SK-N-SH (cell line): ENCODE measurements at regions not wholly inside any gene's neighbourhood (a gene's known extent, or its start where the extent isn't known, plus 50 kb on each side); places are given as distances from the start of the nearest gene placed in this dataset.

Experiments used
- CTCF ChIA-PET: fragments of 300-600, 350-600 bp; formaldehyde crosslinking; extraction: SDS; loops from one replicate; lab custom pipeline; 2021; lab: Yijun Ruan, JAX
- POLR2A ChIA-PET: fragments of 350-600 bp; sonication (Branson Sonifier 250); formaldehyde crosslinking; extraction: SDS; loops from one replicate; lab custom pipeline; 2020; ENCODE audit warnings: antibody characterized with exemption, inconsistent platforms; lab: Yijun Ruan, JAX
- DNase-seq: peaks from one replicate; pipeline ENCODE4 v3.0.0; 2012
- H2AFZ ChIP-seq: fragments of 200-600 bp; sonication (generic); 2 replicates; pipeline ENCODE4 v1.8.1; 2016; ENCODE audit warnings: antibody characterized with exemption, mild to moderate bottlenecking, low read depth
- H3F3A ChIP-seq: fragments of 200-600 bp; sonication (generic); replicated peaks from 2 replicates; pipeline ENCODE3; 2016; ENCODE audit warnings: antibody characterized with exemption, mild to moderate bottlenecking; ENCODE audit not compliant: insufficient read depth
- H3K27ac ChIP-seq, 2 experiments: fragments of 200-500 bp in 1 of 2; fragments of 200-600 bp in 1 of 2; sonication (Bioruptor generic) in 1 of 2; sonication (generic), shearing (Covaris generic) in 1 of 2; 2 replicates each; pipeline versions ENCODE4 v1.5.1 to v1.6.1; 2014 to 2016; ENCODE audit warnings: low read depth in 2 of 2, inconsistent platforms in 1 of 2, low read length in 1 of 2, mild to moderate bottlenecking in 1 of 2, mixed read lengths in 1 of 2
- H3K27me3 ChIP-seq: fragments of 200-600 bp; sonication (generic), shearing (Covaris generic); 2 replicates; pipeline ENCODE4 v1.6.1; 2016; ENCODE audit warnings: mixed run types; ENCODE audit not compliant: insufficient read depth
- H3K36me3 ChIP-seq, 2 experiments: fragments of 200-500 bp in 1 of 2; fragments of 200-600 bp in 1 of 2; sonication (Bioruptor generic) in 1 of 2; sonication (generic) in 1 of 2; replicated peaks in 1 of 2; 2 replicates each; pipeline versions ENCODE3 to v1.5.1; 2014 to 2016; ENCODE audit warnings: low read length in 1 of 2, mild to moderate bottlenecking in 1 of 2; ENCODE audit not compliant: insufficient read depth in 2 of 2, control insufficient read depth in 1 of 2
- H3K4me1 ChIP-seq, 2 experiments: fragments of 200-500 bp in 1 of 2; fragments of 200-600 bp in 1 of 2; sonication (Bioruptor generic) in 1 of 2; sonication (generic), shearing (Covaris generic) in 1 of 2; 2 replicates each; pipeline versions ENCODE4 v1.5.1 to v1.6.1; 2014 to 2016; ENCODE audit warnings: low read depth in 1 of 2, low read length in 1 of 2, mixed run types in 1 of 2; ENCODE audit not compliant: insufficient read depth in 2 of 2, control insufficient read depth in 1 of 2
- H3K4me2 ChIP-seq: fragments of 200-600 bp; sonication (generic), shearing (Covaris generic); 2 replicates; pipeline ENCODE4 v1.6.1; 2017; ENCODE audit warnings: mixed run types
- H3K4me3 ChIP-seq, 2 experiments: fragments of 200-500 bp in 1 of 2; fragments of 200-600 bp in 1 of 2; sonication (Bioruptor generic) in 1 of 2; sonication (generic), shearing (Covaris generic) in 1 of 2; 2 replicates each; pipeline versions ENCODE4 v1.5.1 to v1.8.1; 2014 to 2016; ENCODE audit warnings: low read depth in 2 of 2, inconsistent platforms in 1 of 2, low read length in 1 of 2, mild to moderate bottlenecking in 1 of 2, mixed read lengths in 1 of 2, moderate library complexity in 1 of 2
- H3K79me2 ChIP-seq: fragments of 200-600 bp; sonication (generic); 2 replicates; pipeline ENCODE4 v1.8.1; 2017; ENCODE audit warnings: mild to moderate bottlenecking; ENCODE audit not compliant: insufficient read depth
- H3K9ac ChIP-seq: fragments of 200-600 bp; sonication (generic); 2 replicates; pipeline ENCODE4 v1.6.1; 2017; ENCODE audit warnings: mixed run types
- H3K9me2 ChIP-seq: fragments of 200-600 bp; sonication (generic); 2 replicates; pipeline ENCODE4 v1.6.1; 2017; ENCODE audit warnings: mixed run types
- H3K9me3 ChIP-seq: fragments of 200-600 bp; sonication (generic); 2 replicates; pipeline ENCODE4 v1.6.1; 2017; ENCODE audit warnings: mixed run types, mild to moderate bottlenecking, moderate library complexity
- H4K20me1 ChIP-seq: fragments of 200-600 bp; sonication (generic); 2 replicates; pipeline ENCODE4 v1.6.1; 2017; ENCODE audit warnings: mild to moderate bottlenecking, mixed run types; ENCODE audit not compliant: insufficient read depth
- CHD2 ChIP-seq: fragments of 150-350 bp; IDR thresholded peaks from 2 replicates; pipeline ENCODE4 v1.6.1; 2018; ENCODE audit warnings: low read length; ENCODE audit not compliant: partially characterized antibody
- FOXJ3 ChIP-seq: sonication (generic); formaldehyde crosslinking; IDR thresholded peaks from 2 replicates; pipeline ENCODE4 v1.5.1; 2020; ENCODE audit warnings: mild to moderate bottlenecking, missing genetic modification reagents
- JUND ChIP-seq: IDR thresholded peaks from 2 replicates; pipeline ENCODE4 v1.4.0; 2012
- MAX ChIP-seq: IDR thresholded peaks from 2 replicates; pipeline ENCODE4 v1.4.0; 2012; ENCODE audit warnings: low read depth
- NFIC ChIP-seq: IDR thresholded peaks from 2 replicates; pipeline ENCODE4 v1.4.0; 2012; ENCODE audit warnings: borderline replicate concordance
- NRF1 ChIP-seq: IDR thresholded peaks from 2 replicates; pipeline ENCODE4 v1.6.1; 2012; ENCODE audit warnings: low read depth, mild to moderate bottlenecking, low read length
- RAD21 ChIP-seq: IDR thresholded peaks from 2 replicates; pipeline ENCODE4 v1.6.1; 2012; ENCODE audit warnings: mild to moderate bottlenecking, low read length
- USF1 ChIP-seq: IDR thresholded peaks from 2 replicates; pipeline ENCODE4 v1.4.0; 2012; ENCODE audit warnings: low read depth, borderline replicate concordance
- WGBS: methylation state at CpG from one replicate; pipeline ENCODE4 v1.1.6; 2017; ENCODE audit warnings: low lambda C conversion rate; 5-methylcytosine and 5-hydroxymethylcytosine counted together
- TF ChIP-seq, protein P1 (sequence below): IDR thresholded peaks from 2 replicates; pipeline ENCODE4 v1.6.1; 2012; ENCODE audit warnings: mild to moderate bottlenecking, low read depth, low read length, moderate library complexity
- TF ChIP-seq, protein P2 (sequence below): IDR thresholded peaks from 2 replicates; pipeline ENCODE4 v1.4.0; 2012; ENCODE audit warnings: low read depth, borderline replicate concordance

GRCh38 chr2:23219666-23220065, 165.3 kb upstream of the KLHL29 start (continued):
- TF ChIP-seq, protein P1, sequence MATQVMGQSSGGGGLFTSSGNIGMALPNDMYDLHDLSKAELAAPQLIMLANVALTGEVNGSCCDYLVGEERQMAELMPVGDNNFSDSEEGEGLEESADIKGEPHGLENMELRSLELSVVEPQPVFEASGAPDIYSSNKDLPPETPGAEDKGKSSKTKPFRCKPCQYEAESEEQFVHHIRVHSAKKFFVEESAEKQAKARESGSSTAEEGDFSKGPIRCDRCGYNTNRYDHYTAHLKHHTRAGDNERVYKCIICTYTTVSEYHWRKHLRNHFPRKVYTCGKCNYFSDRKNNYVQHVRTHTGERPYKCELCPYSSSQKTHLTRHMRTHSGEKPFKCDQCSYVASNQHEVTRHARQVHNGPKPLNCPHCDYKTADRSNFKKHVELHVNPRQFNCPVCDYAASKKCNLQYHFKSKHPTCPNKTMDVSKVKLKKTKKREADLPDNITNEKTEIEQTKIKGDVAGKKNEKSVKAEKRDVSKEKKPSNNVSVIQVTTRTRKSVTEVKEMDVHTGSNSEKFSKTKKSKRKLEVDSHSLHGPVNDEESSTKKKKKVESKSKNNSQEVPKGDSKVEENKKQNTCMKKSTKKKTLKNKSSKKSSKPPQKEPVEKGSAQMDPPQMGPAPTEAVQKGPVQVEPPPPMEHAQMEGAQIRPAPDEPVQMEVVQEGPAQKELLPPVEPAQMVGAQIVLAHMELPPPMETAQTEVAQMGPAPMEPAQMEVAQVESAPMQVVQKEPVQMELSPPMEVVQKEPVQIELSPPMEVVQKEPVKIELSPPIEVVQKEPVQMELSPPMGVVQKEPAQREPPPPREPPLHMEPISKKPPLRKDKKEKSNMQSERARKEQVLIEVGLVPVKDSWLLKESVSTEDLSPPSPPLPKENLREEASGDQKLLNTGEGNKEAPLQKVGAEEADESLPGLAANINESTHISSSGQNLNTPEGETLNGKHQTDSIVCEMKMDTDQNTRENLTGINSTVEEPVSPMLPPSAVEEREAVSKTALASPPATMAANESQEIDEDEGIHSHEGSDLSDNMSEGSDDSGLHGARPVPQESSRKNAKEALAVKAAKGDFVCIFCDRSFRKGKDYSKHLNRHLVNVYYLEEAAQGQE: no peak
- TF ChIP-seq, protein P2, sequence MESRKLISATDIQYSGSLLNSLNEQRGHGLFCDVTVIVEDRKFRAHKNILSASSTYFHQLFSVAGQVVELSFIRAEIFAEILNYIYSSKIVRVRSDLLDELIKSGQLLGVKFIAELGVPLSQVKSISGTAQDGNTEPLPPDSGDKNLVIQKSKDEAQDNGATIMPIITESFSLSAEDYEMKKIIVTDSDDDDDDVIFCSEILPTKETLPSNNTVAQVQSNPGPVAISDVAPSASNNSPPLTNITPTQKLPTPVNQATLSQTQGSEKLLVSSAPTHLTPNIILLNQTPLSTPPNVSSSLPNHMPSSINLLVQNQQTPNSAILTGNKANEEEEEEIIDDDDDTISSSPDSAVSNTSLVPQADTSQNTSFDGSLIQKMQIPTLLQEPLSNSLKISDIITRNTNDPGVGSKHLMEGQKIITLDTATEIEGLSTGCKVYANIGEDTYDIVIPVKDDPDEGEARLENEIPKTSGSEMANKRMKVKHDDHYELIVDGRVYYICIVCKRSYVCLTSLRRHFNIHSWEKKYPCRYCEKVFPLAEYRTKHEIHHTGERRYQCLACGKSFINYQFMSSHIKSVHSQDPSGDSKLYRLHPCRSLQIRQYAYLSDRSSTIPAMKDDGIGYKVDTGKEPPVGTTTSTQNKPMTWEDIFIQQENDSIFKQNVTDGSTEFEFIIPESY: no peak
- TF ChIP-seq JUND (no peak), MAX (no peak), FOXJ3 (CRISPR knock-in tag) (no peak), CHD2 (no peak)

GRCh38 chr2:23220513-23221094, 164.4 kb upstream of the KLHL29 start:
- WGBS: 25% methylated on average over 2 of the region's 2 CpGs
- CTCF ChIA-PET: interaction anchor here (1.1 to 1.2 kb wide), 2 partner anchors 8 to 47 kb away, joined by 3 read pairs; no protein-coding TSS in a partner anchor

More at GRCh38 chr2:23220513-23221094, 164.4 kb upstream of the KLHL29 start:
- no peaks in the 10 kb centered on the region for H3K4me1 ChIP-seq
- no peak overlapping the region for H3K9ac ChIP-seq
- H3K36me3 ChIP-seq: no peaks in the 10 kb centered on the region
- no peaks in the 10 kb centered on the region for H3K9me3 ChIP-seq
- no peaks in the 10 kb centered on the region for H3K79me2 ChIP-seq
- POLR2A ChIA-PET: no interaction called here
- H3K9me2 ChIP-seq: no peaks in the 10 kb centered on the region
- no peaks in the 10 kb centered on the region for H3K27me3 ChIP-seq
- H2AFZ ChIP-seq: no peak overlapping the region
- no peak for DNase-seq
- no peak overlapping the region for H3K4me3 ChIP-seq
- no peak overlapping the region for H3K27ac ChIP-seq
- no peaks in the 10 kb centered on the region for H4K20me1 ChIP-seq
- H3F3A ChIP-seq: no peaks in the 10 kb centered on the region
- TF ChIP-seq CHD2 (no peak), RAD21 (no peak), USF1 (no peak), NFIC (no peak), NRF1 (no peak)
- TF ChIP-seq, protein P2: no peak
- TF ChIP-seq, all 33 proteins: peak for 0
- H3K4me2 ChIP-seq: no peak overlapping the region
